BLaER1 treated with 17β-estradiol and CSF1 and Interleukin-3, amounts not matched to agents 10 nM and 100 nM (cell line): ENCODE measurements at regions not wholly inside any gene's neighbourhood (a gene's known extent, or its start where the extent isn't known, plus 50 kb on each side); places are given as distances from the start of the nearest gene placed in this dataset.

Experiments
- H3K27ac ChIP-seq, 11 experiments: shearing (Covaris generic); formaldehyde crosslinking; 2 replicates each; pipeline ENCODE4 v1.8.1; 2022
- H3K27me3 ChIP-seq, 11 experiments: shearing (Covaris generic); formaldehyde crosslinking; 2 replicates each; pipeline ENCODE4 v1.8.1; 2022
- H3K36me3 ChIP-seq, 11 experiments: shearing (Covaris generic); formaldehyde crosslinking; 2 replicates each; pipeline ENCODE4 v1.8.1; 2022
- H3K4me1 ChIP-seq, 10 experiments: shearing (Covaris generic); formaldehyde crosslinking; 2 replicates each; pipeline ENCODE4 v1.8.1; 2022
- H3K4me2 ChIP-seq, 11 experiments: shearing (Covaris generic); formaldehyde crosslinking; 2 replicates each; pipeline ENCODE4 v1.8.1; 2022
- H3K4me3 ChIP-seq, 10 experiments: shearing (Covaris generic); formaldehyde crosslinking; 2 replicates each; pipeline ENCODE4 v1.8.1; 2022
- H3K9ac ChIP-seq, 11 experiments: shearing (Covaris generic); formaldehyde crosslinking; 2 replicates each; pipeline ENCODE4 v1.8.1; 2022
- H3K9me3 ChIP-seq, 11 experiments: shearing (Covaris generic); formaldehyde crosslinking; replicated peaks in 1 of 11; 2 replicates each; pipeline ENCODE4 v1.8.1; 2022
- H4K20me1 ChIP-seq, 11 experiments: shearing (Covaris generic); formaldehyde crosslinking; 2 replicates each; pipeline ENCODE4 v1.8.1; 2022
- Cebpa-rat ChIP-seq, 11 experiments: shearing (Covaris generic); IDR thresholded peaks; 2 replicates each; pipeline ENCODE4 v1.8.1; 2022

DNA sequence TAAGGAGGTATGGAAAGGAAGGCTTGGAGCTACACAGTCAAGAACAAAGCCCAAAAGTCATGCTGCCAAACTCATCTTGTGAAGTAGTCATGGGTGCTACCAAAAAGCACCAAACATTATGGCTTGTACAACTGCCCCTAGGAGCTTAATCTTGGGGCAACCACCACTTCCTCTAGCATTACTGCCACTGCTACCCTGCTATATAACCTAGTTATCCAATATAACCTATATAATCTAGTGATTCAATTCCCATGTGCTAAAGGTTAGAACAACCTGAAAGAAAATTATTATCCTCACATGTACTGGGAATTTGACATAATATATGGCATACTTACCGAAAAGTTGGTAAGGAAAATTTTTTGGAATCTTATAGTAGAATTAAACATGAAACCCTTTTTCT, 102.6 kb upstream of the RBBP8 start:
- no peaks in the 10 kb centered on the region for H3K36me3 ChIP-seq
- TF ChIP-seq Cebpa-rat (IDR thresholded peaks at IDR 0.05): no peak
- no peak overlapping the region for H3K4me2 ChIP-seq
- no peak overlapping the region for H3K4me3 ChIP-seq
- H3K4me1 ChIP-seq: peaks cover 0 to 19% (median 7%) of the 10 kb centered on the region in 10 experiments; a peak in 8 of 20 replicates
- H3K27ac ChIP-seq: no peak overlapping the region
- H3K9ac ChIP-seq: no peak overlapping the region
- peaks cover 0 to 18% (median 0%) of the 10 kb centered on the region in 11 experiments; a peak in 5 of 22 replicates for H3K9me3 ChIP-seq
- no peaks in the 10 kb centered on the region for H3K27me3 ChIP-seq
- no peaks in the 10 kb centered on the region for H4K20me1 ChIP-seq

DNA sequence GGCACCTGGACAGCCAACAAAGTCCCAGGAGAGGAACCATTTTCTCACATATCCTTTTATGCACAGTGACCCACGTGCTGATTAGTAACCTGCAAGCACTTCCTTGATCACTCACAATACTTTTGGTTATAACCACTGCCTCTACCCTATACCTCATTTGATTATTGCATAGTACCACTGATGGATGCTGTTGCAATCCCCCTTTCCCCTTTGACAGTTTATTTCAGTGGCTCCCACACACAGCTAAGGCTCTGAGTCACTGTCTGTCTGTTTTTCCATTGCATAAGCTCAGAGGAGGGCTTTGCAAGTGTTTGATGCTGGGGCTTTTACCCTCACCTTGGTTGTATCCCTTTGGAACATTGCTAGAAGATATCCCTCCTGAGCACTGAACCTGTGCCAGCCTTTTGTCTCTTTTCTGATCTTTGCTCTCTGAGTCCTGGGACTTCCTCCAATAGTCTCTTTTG, 101.7 kb upstream of the RBBP8 start:
- Histone ChIP-seq H3K4me3 (no peak overlapping the region), H3K27ac (0 out of 22 replicates have a peak overlapping the region, but pooled peaks of 1 of the 11 experiments have one; percentile 10), H3K36me3 (no peaks in the 10 kb centered on the region), H4K20me1 (no peaks in the 10 kb centered on the region), H3K9ac (no peak overlapping the region), H3K27me3 (no peaks in the 10 kb centered on the region), H3K9me3 (peaks cover 0 to 16% (median 0%) of the 10 kb centered on the region in 11 experiments; a peak in 5 of 22 replicates), H3K4me1 (peaks cover 0 to 17% (median 7%) of the 10 kb centered on the region in 10 experiments; a peak in 8 of 20 replicates), H3K4me2 (peak overlapping the region in 5 of 11 experiments; percentile 7 to 20 (median 10); a peak in 5 of 22 replicates)
- TF ChIP-seq Cebpa-rat (IDR thresholded peaks at IDR 0.05): no peak

DNA sequence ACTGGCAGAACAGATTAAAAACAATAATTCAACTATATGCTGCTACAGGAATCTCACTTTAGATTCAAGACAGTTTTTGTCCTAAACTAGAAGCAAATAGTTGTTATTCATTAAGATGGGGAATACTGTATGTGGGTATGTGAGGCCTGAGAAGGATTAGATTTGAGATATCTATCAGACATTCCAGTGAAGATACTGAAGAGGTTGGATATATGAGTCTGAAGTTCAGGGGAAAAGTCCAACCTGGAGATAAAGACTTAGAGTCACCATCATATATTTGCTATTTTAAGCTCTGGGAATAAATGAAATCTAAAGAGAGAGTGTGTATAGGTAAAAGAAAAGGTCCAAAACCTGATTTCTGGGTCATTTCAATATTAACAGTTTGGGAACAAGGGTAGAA, 96.2 kb upstream of the RBBP8 start:
- H4K20me1 ChIP-seq: no peaks in the 10 kb centered on the region
- no peaks in the 10 kb centered on the region for H3K9me3 ChIP-seq
- H3K36me3 ChIP-seq: no peaks in the 10 kb centered on the region
- no peak overlapping the region for H3K4me2 ChIP-seq
- H3K27ac ChIP-seq: no peak overlapping the region
- no peak overlapping the region for H3K4me3 ChIP-seq
- H3K9ac ChIP-seq: no peak overlapping the region
- H3K4me1 ChIP-seq: peaks cover 0 to 9% (median 2%) of the 10 kb centered on the region in 10 experiments; a peak in 8 of 20 replicates
- TF ChIP-seq Cebpa-rat (IDR thresholded peaks at IDR 0.05): no peak
- no peaks in the 10 kb centered on the region for H3K27me3 ChIP-seq

DNA sequence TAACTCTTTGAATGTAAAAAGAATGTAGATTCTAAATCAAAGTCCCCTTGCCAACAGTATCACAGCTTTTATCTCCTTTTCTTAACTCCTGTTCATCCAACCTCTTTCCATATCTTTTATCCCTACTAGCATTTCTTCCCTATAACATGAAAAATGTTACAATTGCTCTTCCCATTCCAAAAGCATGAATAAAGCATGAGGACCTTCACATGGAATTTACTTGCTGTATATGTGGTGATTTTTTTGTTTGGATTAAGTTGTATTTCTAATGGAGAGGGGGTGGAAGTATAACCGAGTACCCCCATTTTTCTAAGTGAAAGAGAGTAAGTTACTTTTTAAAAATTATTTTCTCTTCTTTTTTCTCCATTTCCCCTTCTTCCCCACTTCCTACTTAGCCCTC, 94.9 kb upstream of the RBBP8 start:
- Histone ChIP-seq H3K27ac (no peak overlapping the region), H3K9me3 (no peaks in the 10 kb centered on the region), H3K27me3 (no peaks in the 10 kb centered on the region), H3K4me3 (no peak overlapping the region), H3K4me1 (peaks cover 0 to 9% (median 2%) of the 10 kb centered on the region in 10 experiments; a peak in 8 of 20 replicates), H3K36me3 (no peaks in the 10 kb centered on the region), H3K4me2 (peak overlapping the region in 4 of 11 experiments; percentile 2 to 62 (median 29); a peak in 3 of 22 replicates), H3K9ac (no peak overlapping the region), H4K20me1 (no peaks in the 10 kb centered on the region)
- TF ChIP-seq Cebpa-rat (IDR thresholded peaks at IDR 0.05): no peak

DNA sequence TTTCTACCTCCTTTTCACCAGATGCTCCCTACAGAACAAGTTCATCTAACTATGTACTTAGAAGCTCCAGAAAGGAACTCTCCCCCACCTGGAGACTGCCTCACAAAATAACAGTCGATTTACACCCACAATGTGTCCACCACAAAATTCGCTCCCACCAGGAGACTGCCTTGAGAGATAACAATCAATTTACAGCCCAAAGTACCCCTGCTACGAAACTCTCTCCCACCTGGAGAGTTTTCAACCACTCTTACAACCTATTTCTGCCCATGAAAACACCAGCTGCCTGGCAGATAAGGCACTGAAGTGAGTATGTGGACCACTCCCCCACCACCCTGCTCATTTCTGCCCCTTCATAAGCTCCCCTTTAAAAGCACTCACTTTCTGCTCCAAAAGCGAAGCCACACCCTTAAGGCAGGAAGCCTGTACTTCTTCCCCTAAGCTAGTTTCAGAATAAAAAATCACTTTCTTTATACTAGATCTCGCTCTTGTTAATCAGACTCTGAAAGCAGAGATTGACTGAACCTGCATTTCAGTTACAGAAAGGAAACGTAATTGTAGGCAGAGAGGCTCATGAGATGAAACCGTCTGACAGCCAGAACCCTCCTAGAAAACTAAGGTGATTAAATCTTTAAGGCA, 94.4 kb upstream of the RBBP8 start:
- TF ChIP-seq Cebpa-rat (IDR thresholded peaks at IDR 0.05): no peak
- Histone ChIP-seq H3K4me3 (no peak overlapping the region), H4K20me1 (no peaks in the 10 kb centered on the region), H3K36me3 (no peaks in the 10 kb centered on the region), H3K9me3 (no peaks in the 10 kb centered on the region), H3K27me3 (no peaks in the 10 kb centered on the region), H3K9ac (0 out of 22 replicates have a peak overlapping the region, but pooled peaks of 1 of the 11 experiments have one; percentile 11), H3K4me2 (peak overlapping the region in 5 of 11 experiments; percentile 2 to 62 (median 45); a peak in 7 of 22 replicates), H3K27ac (no peak overlapping the region), H3K4me1 (peaks cover 0 to 9% (median 2%) of the 10 kb centered on the region in 10 experiments; a peak in 8 of 20 replicates)

DNA sequence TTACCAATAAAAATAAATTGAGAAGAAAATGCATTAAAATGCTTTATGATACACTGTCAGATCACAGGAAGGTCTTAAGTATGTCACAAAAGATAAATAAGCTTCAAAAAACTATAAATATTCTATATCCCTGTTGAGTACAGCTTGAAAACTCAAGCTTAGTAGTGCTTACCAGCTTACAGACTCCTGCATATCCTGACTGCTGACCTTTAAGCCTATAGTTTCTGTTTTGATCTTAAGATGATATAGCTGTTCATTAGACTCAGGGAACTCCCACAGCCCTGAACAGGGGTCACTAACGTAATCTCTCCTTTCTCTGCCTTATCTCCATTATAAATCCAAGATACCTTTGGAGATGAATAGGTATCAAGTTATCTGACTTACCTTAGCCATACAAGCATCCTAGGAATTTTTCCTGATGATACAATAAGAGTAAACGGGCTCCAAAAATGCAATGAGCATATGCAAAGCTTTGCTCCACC, 93.7 kb upstream of the RBBP8 start:
- no peaks in the 10 kb centered on the region for H3K9me3 ChIP-seq
- H3K27me3 ChIP-seq: no peaks in the 10 kb centered on the region
- no peaks in the 10 kb centered on the region for H4K20me1 ChIP-seq
- peaks cover 0 to 9% (median 2%) of the 10 kb centered on the region in 10 experiments; a peak in 8 of 20 replicates for H3K4me1 ChIP-seq
- no peak for TF ChIP-seq Cebpa-rat (IDR thresholded peaks at IDR 0.05)
- no peak overlapping the region for H3K4me3 ChIP-seq
- no peak overlapping the region for H3K9ac ChIP-seq
- peak overlapping the region in 2 of 11 experiments; percentile 45 to 62; a peak in 2 of 22 replicates for H3K4me2 ChIP-seq
- H3K27ac ChIP-seq: no peak overlapping the region
- H3K36me3 ChIP-seq: no peaks in the 10 kb centered on the region

DNA sequence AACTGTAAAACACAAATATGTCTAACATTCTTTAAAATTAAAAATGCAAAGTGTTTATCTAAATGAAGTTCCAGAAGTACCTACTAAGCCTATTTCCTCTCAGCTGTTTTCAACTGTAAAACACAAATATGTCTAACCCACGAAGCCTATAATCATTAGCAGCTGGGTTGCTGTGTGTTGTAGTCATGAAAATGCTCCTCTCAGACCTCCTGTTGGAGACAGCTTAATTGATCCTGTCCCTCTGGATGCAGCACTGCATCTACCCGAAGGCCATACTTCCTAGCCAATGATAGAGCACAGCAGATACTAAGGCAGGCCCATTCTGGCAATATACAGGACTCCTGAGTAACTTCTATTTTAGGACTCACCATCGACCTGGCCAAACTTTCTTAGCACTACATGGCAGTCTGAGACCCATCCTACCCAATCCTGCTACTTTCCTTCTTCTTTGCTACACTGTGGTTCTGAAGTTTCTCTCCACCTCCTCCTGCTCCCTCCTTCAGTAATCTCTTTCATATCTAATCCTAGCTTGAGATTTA, 92.5 kb upstream of the RBBP8 start:
- Histone ChIP-seq H3K27me3 (no peaks in the 10 kb centered on the region), H3K4me3 (no peak overlapping the region), H3K9ac (no peak overlapping the region), H3K27ac (no peak overlapping the region), H3K9me3 (no peaks in the 10 kb centered on the region), H3K4me2 (no peak overlapping the region), H3K36me3 (no peaks in the 10 kb centered on the region), H4K20me1 (no peaks in the 10 kb centered on the region), H3K4me1 (peaks cover 0 to 9% (median 2%) of the 10 kb centered on the region in 10 experiments; a peak in 8 of 20 replicates)
- no peak for TF ChIP-seq Cebpa-rat (IDR thresholded peaks at IDR 0.05)

DNA sequence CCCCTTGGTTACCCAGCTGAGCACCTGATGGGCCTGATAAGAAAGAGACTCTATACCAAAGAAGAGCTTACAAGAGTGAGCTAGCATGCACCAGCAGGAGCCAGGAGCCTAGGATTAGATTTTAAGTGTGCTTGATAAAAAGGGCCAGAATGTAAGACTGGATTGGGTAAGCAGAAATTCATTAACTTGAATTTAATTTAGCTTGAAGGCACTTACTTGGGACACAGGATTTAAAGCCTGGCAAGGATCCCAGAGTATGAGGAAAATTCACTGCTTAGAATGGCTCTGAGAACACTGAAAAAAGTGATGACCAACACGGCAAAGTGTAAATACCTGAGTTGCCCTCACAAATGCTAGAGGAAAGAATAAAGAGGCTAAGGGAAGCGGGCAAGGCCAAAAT, 91.3 kb upstream of the RBBP8 start:
- no peak overlapping the region for H3K9ac ChIP-seq
- no peaks in the 10 kb centered on the region for H4K20me1 ChIP-seq
- H3K4me2 ChIP-seq: no peak overlapping the region
- H3K27ac ChIP-seq: no peak overlapping the region
- no peak for TF ChIP-seq Cebpa-rat (IDR thresholded peaks at IDR 0.05)
- no peaks in the 10 kb centered on the region for H3K9me3 ChIP-seq
- H3K4me1 ChIP-seq: peaks cover 0 to 10% (median 4%) of the 10 kb centered on the region in 10 experiments; a peak in 16 of 20 replicates
- H3K27me3 ChIP-seq: no peaks in the 10 kb centered on the region
- H3K36me3 ChIP-seq: no peaks in the 10 kb centered on the region
- H3K4me3 ChIP-seq: no peak overlapping the region

DNA sequence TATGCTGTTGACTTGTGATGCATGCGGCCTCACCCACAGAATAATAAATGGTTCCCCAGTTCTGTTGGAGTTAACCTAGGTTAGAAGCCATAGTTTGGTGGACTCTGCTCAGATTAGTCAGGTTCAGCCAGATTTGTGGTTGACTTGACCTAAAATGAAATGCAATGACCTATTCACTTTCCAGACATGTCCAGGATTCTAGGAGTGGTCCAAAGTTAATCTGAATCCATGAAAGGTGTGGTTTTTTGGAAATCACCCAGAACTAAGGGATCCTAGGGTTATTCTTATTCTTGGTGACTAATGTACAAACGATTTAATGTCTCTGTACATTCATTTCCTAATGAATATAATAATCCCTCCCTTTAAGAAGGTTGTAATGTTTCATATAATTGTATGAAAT, 88.9 kb upstream of the RBBP8 start:
- Histone ChIP-seq H3K9me3 (no peaks in the 10 kb centered on the region), H3K4me3 (no peak overlapping the region), H3K4me1 (peaks cover 5 to 16% (median 13%) of the 10 kb centered on the region in 10 experiments; a peak in 18 of 20 replicates), H3K36me3 (no peaks in the 10 kb centered on the region), H4K20me1 (no peaks in the 10 kb centered on the region), H3K27me3 (no peaks in the 10 kb centered on the region), H3K27ac (no peak overlapping the region), H3K9ac (no peak overlapping the region), H3K4me2 (no peak overlapping the region)
- TF ChIP-seq Cebpa-rat (IDR thresholded peaks at IDR 0.05): no peak
